Glomerular visceral epithelial cell (primary cell): ENCODE measurements at regions not wholly inside any gene's neighbourhood (a gene's known extent, or its start where the extent isn't known, plus 50 kb on each side); places are given as distances from the start of the nearest gene placed in this dataset.
A peak's percentile ranks its signal among the peaks of the same experiment; 100 is the strongest.
"Not testable (repeated sequence)": the region's sequence is repeated elsewhere in the genome, so short reads cannot be mapped to it uniquely, and the experiment has no call there.

ENCODE experiments used
- DNase-seq: peaks from one replicate; pipeline ENCODE4 v3.0.0-alpha.2; 2016; ENCODE audit errors: extremely low spot score

- no peak for DNase-seq
Observed at GRCh38 chr2:3899536-3900155, 196.3 kb downstream of the DCDC2C start.

GRCh38 chr2:3902131-3902530 lies 198.8 kb downstream of the DCDC2C start:
- no peak for DNase-seq

- DNase-seq = no peak
Observed at GRCh38 chr2:3904061-3904460, 200.7 kb downstream of the DCDC2C start.

- DNase-seq = not testable (repeated sequence)
Observed at GRCh38 chr2:3908498-3908897, 205.1 kb downstream of the DCDC2C start.

GRCh38 chr2:3911882-3912455 lies 208.6 kb downstream of the DCDC2C start:
- DNase-seq = no peak

GRCh38 chr2:3913166-3913565 lies 209.8 kb downstream of the DCDC2C start:
- no peak for DNase-seq

- no peak for DNase-seq
Observed at GRCh38 chr2:3914241-3914640, 210.9 kb downstream of the DCDC2C start.

GRCh38 chr2:3927031-3927430 lies 223.7 kb downstream of the DCDC2C start:
- DNase-seq = no peak

GRCh38 chr2:3929374-3929773 lies 226.0 kb downstream of the DCDC2C start:
- DNase-seq = no peak

DNA sequence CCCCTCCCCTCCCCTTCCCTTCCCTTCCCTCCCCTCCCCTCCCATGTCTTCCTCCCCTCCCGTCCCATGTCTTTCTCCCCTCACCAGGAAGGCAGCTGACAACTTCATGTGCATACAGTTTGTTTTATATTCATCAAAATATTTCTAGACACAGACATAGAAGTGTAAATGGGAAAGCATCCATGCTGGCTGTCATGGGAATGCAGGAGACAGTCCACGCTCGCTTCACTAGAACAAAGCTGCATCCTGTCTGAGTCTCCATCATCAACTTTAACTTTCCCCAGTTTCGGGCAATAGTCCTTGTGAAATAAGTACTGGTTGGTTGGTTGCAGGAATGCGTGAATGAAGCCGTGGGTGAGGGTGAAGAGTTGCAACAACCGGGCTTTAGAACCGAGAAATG lies 226.9 kb downstream of the DCDC2C start:
- no peak for DNase-seq

- DNase-seq = no peak
Observed at GRCh38 chr2:3940661-3941060, 237.3 kb downstream of the DCDC2C start.

- no peak for DNase-seq
Observed at GRCh38 chr2:3942841-3943240, 239.5 kb downstream of the DCDC2C start.

- DNase-seq = no peak
Observed at GRCh38 chr2:3944071-3944470, 240.7 kb downstream of the DCDC2C start.

- no peak for DNase-seq
Observed at GRCh38 chr2:3944841-3945240, 241.5 kb downstream of the DCDC2C start.

GRCh38 chr2:3948191-3948590 lies 244.8 kb downstream of the DCDC2C start:
- DNase-seq = no peak

GRCh38 chr2:3951131-3951954 lies 248.0 kb downstream of the DCDC2C start:
- no peak for DNase-seq

GRCh38 chr2:3952866-3953516 lies 249.6 kb downstream of the DCDC2C start:
- DNase-seq = no peak

DNA sequence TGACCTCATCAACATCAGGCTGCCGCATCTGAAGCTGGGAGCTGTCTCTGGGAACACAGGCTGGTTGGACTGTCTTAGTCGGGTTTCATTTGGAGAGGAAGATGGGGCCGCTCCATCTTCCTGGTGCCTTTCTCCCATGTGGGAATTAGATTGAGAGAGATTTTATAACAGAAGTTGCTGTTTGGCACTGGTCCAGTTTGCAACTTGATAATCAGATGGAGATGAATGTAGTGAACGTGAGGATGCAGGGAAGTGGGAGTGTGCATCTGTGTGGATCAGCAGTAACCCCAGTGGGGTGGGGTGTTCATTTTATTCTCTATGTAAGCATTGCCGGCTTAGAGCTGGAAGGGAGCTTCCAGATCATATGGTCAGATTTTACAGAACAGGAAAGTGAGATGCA lies 250.9 kb downstream of the DCDC2C start:
- DNase-seq = no peak

GRCh38 chr2:3956406-3956805 lies 253.0 kb downstream of the DCDC2C start:
- DNase-seq = no peak

- no peak for DNase-seq
Observed at GRCh38 chr2:3956892-3957291, 253.5 kb downstream of the DCDC2C start.

DNA sequence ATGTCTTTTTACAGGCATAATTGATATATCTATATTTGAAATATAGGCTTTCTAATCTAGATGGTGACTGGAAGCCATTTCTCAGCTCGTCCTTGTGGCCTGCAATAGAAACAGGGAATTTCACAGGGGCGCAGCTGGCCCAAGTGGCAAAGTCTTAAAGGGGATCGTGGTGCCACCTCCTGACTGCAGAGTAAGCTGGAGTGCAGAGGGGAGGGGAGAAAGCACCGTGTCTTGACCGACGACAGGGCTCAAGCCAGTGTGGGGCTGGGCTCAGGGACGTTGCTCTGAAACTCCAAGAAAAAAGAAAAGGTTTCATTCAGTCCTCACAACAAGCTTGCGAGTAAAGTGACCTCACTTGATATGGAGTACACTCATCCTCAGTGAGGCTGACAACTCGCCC lies 255.1 kb downstream of the DCDC2C start:
- DNase-seq = no peak

- no peak for DNase-seq
Observed at GRCh38 chr2:3958969-3959368, 255.6 kb downstream of the DCDC2C start.

DNA sequence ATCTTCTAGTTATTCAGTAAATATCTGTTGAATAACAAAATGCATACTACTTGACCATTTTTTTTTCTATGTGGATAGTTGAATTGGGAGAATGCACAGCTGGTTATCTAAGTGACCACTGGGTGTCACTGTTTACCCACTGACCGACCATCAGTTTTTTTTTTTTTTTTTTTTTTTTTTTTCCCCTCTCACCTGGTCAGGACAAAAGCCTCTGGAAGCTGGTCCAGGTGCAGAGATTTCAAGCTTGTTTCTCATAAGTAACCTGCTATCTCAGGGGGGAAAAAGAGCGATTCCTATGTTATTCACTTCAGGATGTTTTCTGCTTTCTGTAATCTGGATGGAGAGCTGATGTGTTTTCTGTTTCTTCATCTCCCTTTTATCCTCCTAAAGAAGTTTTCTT lies 256.0 kb downstream of the DCDC2C start:
- peak; percentile 0 for DNase-seq
